ENCODE measurements at regions not wholly inside any gene's neighbourhood (a gene's known extent, or its start where the extent isn't known, plus 50 kb on each side); places are given as distances from the start of the nearest gene placed in this dataset.

- no peaks in the 10 kb centered on the region for H3K36me3 ChIP-seq (ENCODE audit: insufficient read depth)
- H2AFZ ChIP-seq (ENCODE audit: low read depth): no peak overlapping the region
- no peaks in the 10 kb centered on the region for H3K4me1 ChIP-seq (ENCODE audit: low read depth, poor library complexity, severe bottlenecking)
- TF ChIP-seq CTCF (conservative IDR thresholded peaks at IDR 0.05; ENCODE audit: low read depth, low read length): no peak
- no peaks in the 10 kb centered on the region for H3K79me2 ChIP-seq (ENCODE audit: insufficient read depth, low read depth)
- no peak overlapping the region for H3K9ac ChIP-seq
- H3K27ac ChIP-seq: no peak overlapping the region
- no peaks in the 10 kb centered on the region for H3K27me3 ChIP-seq (ENCODE audit: insufficient read depth, low read depth)
- H3K4me2 ChIP-seq: no peak overlapping the region
- H4K20me1 ChIP-seq (ENCODE audit: insufficient read depth): no peaks in the 10 kb centered on the region
- no peak overlapping the region for H3K4me3 ChIP-seq (IDR thresholded peaks at IDR 0.05; ENCODE audit: insufficient read depth, low read depth, low read length)
Measured at GRCh38 chr13:80841414-80841813, 500.5 kb upstream of the SPRY2 start.

GRCh38 chr13:80840316-80840976 lies 499.5 kb upstream of the SPRY2 start:
- no peak overlapping the region for H3K4me3 ChIP-seq (IDR thresholded peaks at IDR 0.05; ENCODE audit: insufficient read depth, low read depth, low read length)
- no peak for TF ChIP-seq CTCF (conservative IDR thresholded peaks at IDR 0.05; ENCODE audit: low read depth, low read length)
- H3K27me3 ChIP-seq (ENCODE audit: insufficient read depth, low read depth): no peaks in the 10 kb centered on the region
- no peak overlapping the region for H2AFZ ChIP-seq (ENCODE audit: low read depth)
- no peaks in the 10 kb centered on the region for H4K20me1 ChIP-seq (ENCODE audit: insufficient read depth)
- H3K79me2 ChIP-seq (ENCODE audit: insufficient read depth, low read depth): no peaks in the 10 kb centered on the region
- no peak overlapping the region for H3K27ac ChIP-seq
- H3K9ac ChIP-seq: no peak overlapping the region
- H3K4me1 ChIP-seq (ENCODE audit: low read depth, poor library complexity, severe bottlenecking): no peaks in the 10 kb centered on the region
- H3K36me3 ChIP-seq (ENCODE audit: insufficient read depth): no peaks in the 10 kb centered on the region
- no peak overlapping the region for H3K4me2 ChIP-seq

GRCh38 chr13:80835902-80836301 lies 495.0 kb upstream of the SPRY2 start:
- H3K36me3 ChIP-seq (ENCODE audit: insufficient read depth): no peaks in the 10 kb centered on the region
- no peak overlapping the region for H3K9ac ChIP-seq
- no peaks in the 10 kb centered on the region for H3K27me3 ChIP-seq (ENCODE audit: insufficient read depth, low read depth)
- H3K4me2 ChIP-seq: no peak overlapping the region
- no peaks in the 10 kb centered on the region for H4K20me1 ChIP-seq (ENCODE audit: insufficient read depth)
- H3K4me3 ChIP-seq (IDR thresholded peaks at IDR 0.05; ENCODE audit: insufficient read depth, low read depth, low read length): no peak overlapping the region
- no peaks in the 10 kb centered on the region for H3K4me1 ChIP-seq (ENCODE audit: low read depth, poor library complexity, severe bottlenecking)
- TF ChIP-seq CTCF (conservative IDR thresholded peaks at IDR 0.05; ENCODE audit: low read depth, low read length): no peak
- H2AFZ ChIP-seq (ENCODE audit: low read depth): no peak overlapping the region
- no peaks in the 10 kb centered on the region for H3K79me2 ChIP-seq (ENCODE audit: insufficient read depth, low read depth)
- no peak overlapping the region for H3K27ac ChIP-seq

GRCh38 chr13:80830431-80830830 lies 489.5 kb upstream of the SPRY2 start:
- Histone ChIP-seq H3K27ac (no peak overlapping the region), H3K4me1 (ENCODE audit: low read depth, poor library complexity, severe bottlenecking) (no peaks in the 10 kb centered on the region), H3K4me2 (no peak overlapping the region), H2AFZ (ENCODE audit: low read depth) (no peak overlapping the region), H3K9ac (no peak overlapping the region), H3K36me3 (ENCODE audit: insufficient read depth) (no peaks in the 10 kb centered on the region), H3K4me3 (IDR thresholded peaks at IDR 0.05; ENCODE audit: insufficient read depth, low read depth, low read length) (no peak overlapping the region), H4K20me1 (ENCODE audit: insufficient read depth) (no peaks in the 10 kb centered on the region), H3K79me2 (ENCODE audit: insufficient read depth, low read depth) (no peaks in the 10 kb centered on the region), H3K27me3 (ENCODE audit: insufficient read depth, low read depth) (no peaks in the 10 kb centered on the region)
- TF ChIP-seq CTCF (conservative IDR thresholded peaks at IDR 0.05; ENCODE audit: low read depth, low read length): no peak

Data from KMS-11 (cell line).